ENCODE measurements at regions not wholly inside any gene's neighbourhood (a gene's known extent, or its start where the extent isn't known, plus 50 kb on each side); places are given as distances from the start of the nearest gene placed in this dataset.

DNA sequence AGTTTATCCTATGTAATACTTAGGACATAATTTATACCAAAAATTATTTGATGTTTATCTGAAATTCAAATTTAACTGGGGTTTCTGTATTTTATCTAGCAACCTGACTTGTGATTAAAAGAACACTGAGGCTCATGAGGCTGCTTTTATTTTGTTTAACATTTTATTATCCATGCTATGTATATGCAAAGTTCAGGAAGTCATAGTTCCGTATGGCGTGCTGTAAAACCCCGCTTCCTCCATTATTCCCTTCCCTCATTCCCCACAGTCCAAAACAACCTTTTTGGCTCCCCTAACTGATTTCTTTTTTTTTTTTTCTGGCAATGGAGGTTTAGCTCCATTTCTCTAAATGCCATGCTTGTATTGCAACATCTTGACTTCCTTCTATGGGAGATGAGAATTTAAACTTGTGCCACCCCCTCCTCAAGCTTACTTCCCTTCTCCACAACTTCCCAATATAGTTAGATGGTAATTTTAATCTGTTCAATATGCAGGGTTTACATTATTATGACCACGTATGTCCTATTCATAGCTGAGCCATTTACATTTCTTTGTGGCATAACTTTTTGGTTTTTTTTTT, 138.0 kb upstream of the DNAH14 start:
- no peak overlapping the region for H3K4me3 ChIP-seq
- TF ChIP-seq, protein P1, sequence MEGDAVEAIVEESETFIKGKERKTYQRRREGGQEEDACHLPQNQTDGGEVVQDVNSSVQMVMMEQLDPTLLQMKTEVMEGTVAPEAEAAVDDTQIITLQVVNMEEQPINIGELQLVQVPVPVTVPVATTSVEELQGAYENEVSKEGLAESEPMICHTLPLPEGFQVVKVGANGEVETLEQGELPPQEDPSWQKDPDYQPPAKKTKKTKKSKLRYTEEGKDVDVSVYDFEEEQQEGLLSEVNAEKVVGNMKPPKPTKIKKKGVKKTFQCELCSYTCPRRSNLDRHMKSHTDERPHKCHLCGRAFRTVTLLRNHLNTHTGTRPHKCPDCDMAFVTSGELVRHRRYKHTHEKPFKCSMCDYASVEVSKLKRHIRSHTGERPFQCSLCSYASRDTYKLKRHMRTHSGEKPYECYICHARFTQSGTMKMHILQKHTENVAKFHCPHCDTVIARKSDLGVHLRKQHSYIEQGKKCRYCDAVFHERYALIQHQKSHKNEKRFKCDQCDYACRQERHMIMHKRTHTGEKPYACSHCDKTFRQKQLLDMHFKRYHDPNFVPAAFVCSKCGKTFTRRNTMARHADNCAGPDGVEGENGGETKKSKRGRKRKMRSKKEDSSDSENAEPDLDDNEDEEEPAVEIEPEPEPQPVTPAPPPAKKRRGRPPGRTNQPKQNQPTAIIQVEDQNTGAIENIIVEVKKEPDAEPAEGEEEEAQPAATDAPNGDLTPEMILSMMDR (IDR thresholded peaks at IDR 0.05): no peak
- no peak overlapping the region for H3K27ac ChIP-seq
- no peak for DNase-seq (ENCODE audit: low spot score)

DNA sequence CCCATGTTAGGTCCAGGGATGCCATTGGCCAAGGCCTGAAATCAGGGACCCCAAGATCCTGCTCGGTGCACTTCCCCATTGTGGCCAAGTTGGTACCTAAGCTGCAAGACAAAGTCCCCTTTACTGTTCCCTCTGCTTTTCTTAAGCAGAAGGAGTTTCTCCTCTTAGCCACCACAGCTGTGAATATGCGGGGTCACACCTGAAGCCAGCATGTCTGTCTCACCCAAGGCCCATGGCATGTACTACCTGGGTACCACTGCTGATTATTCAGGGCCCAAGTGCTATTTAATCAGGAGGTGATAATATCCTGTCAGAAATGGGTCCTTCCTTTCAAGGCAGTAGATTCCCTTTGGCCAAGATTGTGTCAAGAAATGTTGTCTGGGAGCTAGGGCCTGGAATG, 133.9 kb upstream of the DNAH14 start:
- TF ChIP-seq, protein P1 (IDR thresholded peaks at IDR 0.05): no peak
- no peak for DNase-seq (ENCODE audit: low spot score)
- Histone ChIP-seq H3K4me3 (no peak overlapping the region), H3K27ac (no peak overlapping the region)

DNA sequence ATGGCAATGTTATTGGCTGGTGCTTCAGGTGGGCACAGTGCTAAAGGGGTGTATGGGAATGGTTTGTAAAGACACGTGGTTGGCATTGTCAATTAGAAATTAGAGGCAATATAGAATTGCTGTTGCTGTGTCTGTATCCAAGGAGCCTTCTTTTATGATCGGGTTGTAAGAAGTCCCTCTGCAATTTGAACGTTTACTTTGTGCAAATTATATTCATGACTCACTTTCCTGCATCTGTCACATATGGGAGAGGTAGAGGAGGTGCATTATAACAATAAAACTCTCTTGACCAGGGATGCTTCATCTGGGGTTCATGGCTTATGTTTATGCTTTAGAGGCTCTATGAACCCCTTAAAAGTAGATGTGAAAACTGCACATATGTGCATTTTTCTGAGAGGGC, 130.4 kb upstream of the DNAH14 start:
- no peak for DNase-seq (ENCODE audit: low spot score)
- TF ChIP-seq, protein P1 (IDR thresholded peaks at IDR 0.05): no peak
- no peak overlapping the region for H3K4me3 ChIP-seq
- no peak overlapping the region for H3K27ac ChIP-seq

DNA sequence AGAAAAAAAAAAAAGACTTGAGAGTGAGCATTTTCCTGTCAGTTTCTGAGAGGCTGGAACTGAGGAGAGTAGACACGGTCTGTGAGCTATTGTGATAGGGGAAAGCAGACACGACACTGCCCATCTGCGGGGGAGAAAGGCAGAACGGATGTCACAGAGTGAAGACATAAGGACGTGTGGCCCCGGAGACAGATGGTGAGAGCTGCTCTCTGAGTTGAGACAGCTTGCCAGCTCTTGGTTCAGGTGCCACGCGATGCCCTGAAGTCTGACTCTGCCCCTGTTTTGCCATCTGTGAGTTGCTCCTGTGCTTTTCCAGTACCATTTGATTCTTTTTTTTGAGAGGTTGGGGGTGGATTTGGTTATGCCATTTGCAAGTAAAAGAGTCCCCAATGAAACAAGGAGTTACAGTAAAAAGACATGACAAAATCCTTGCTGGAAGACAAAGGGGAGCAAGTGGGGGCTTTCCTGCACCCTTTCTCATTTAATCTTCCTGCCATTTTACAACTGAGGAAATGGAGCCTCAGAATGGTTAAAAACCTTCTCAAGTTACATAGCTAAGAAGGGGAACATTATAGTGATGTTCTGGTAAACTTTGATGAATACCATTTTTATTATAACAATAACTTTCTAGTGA, 128.9 kb upstream of the DNAH14 start:
- Histone ChIP-seq H3K4me3 (no peak overlapping the region), H3K27ac (no peak overlapping the region)
- no peak for DNase-seq (ENCODE audit: low spot score)
- TF ChIP-seq, protein P1 (IDR thresholded peaks at IDR 0.05): no peak

DNA sequence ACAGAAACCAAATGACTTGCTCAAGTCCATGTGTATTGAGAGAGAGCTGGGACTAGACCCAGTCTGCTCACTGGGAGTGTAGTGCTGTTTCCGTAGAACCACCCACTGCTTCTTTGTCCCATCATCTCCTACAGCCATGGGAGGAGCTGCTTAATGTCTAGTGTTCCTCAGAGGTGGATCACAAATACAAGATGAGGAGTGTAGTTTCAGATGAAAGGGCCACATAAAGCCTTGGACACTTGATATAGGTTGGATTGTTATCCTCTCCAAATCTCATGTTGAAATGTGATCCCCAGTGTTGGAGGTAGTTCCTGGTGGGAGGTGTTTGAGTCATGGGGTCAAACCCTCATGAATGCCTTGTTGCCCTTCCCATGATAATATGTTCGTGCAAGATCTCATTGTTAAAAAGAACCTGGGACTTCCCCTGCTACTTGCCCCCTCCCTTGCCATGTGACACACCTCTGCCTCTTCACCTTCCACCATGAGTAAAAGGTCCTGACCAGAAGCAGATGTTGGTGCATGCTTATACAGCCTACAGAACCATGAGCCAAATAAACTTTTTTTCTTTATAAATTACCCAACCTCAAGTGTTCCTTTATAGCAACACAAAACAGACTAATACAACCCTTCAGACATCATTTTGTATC, 127.5 kb upstream of the DNAH14 start:
- H3K27ac ChIP-seq: no peak overlapping the region
- no peak overlapping the region for H3K4me3 ChIP-seq
- TF ChIP-seq, protein P1 (IDR thresholded peaks at IDR 0.05): no peak
- DNase-seq (ENCODE audit: low spot score): no peak

DNA sequence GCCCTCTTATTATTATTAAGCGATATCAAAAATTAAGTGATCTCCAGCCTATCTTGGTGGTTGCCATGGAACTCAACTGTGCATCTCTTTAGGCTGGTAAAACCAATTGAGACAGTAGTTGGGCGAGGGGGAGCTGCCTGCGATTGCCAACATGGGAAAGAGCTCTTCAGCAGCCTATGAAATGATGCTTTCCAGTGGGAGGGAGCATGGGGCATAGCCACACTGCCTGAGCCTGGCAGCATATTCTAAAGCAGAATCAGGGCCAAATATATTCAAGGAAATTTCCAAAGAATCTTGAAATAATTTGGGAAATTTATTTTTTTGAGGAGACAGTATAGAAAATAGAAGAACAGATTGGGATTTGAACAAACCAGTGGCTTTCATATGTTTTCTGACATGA, 126.9 kb upstream of the DNAH14 start:
- Histone ChIP-seq H3K4me3 (no peak overlapping the region), H3K27ac (no peak overlapping the region)
- DNase-seq (ENCODE audit: low spot score): no peak
- TF ChIP-seq, protein P1 (IDR thresholded peaks at IDR 0.05): no peak

DNA sequence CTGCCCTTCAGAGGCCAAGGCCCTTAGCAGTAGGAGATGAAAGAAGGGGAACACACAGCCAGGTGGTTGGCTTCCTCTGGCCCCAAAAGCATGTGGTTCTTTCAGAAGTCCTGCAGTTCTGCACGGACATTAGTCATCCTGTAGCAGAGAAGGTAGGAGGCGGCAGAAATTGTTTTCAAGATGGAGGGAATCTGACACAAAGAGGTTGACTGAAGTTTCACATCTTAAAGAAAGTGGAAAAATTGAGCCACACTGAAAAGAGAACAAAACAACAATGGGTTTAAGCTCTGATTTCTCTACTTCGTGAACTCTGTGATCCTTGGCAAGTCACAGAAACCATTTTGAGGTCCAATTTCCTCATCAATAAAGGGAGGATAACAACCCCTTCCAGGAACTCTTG, 125.3 kb upstream of the DNAH14 start:
- Histone ChIP-seq H3K4me3 (no peak overlapping the region), H3K27ac (no peak overlapping the region)
- TF ChIP-seq, protein P1 (IDR thresholded peaks at IDR 0.05): no peak
- no peak for DNase-seq (ENCODE audit: low spot score)
